SH-SY5Y (cell line): ENCODE measurements at regions not wholly inside any gene's neighbourhood (a gene's known extent, or its start where the extent isn't known, plus 50 kb on each side); places are given as distances from the start of the nearest gene placed in this dataset.

Source experiments
- GATA2 ChIP-seq: IDR thresholded peaks from 2 replicates; pipeline ENCODE4 v1.6.1; 2011; ENCODE audit warnings: mild to moderate bottlenecking, low read depth, low read length
- GATA3 ChIP-seq: IDR thresholded peaks from 2 replicates; pipeline ENCODE4 v1.6.1; 2011; ENCODE audit warnings: low read depth, mild to moderate bottlenecking, low read length, moderate library complexity

DNA sequence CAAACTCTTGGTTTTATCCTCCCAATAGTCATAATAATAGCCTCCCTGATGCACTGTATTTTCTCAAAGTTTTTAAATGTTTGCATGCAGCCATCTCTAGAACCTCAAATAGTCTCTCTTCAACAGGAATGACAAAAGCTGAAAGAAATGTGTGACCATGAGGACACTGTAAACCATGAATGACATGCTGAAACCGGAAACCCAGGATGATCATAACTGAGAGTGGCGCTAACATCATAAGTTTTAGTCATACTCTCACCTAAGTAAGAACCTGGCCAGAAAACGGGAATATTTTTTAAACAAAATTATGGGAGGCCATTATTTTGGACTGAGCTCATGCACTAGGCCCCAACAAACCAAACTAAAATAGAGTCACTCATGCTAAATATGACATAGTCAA, 278.4 kb upstream of the STXBP5 start:
- TF ChIP-seq GATA2 (no peak), GATA3 (no peak)
